Neutrophil (primary cell): ENCODE measurements at regions not wholly inside any gene's neighbourhood (a gene's known extent, or its start where the extent isn't known, plus 50 kb on each side); places are given as distances from the start of the nearest gene placed in this dataset.

Experiments used
- H3K27ac ChIP-seq: fragments of 200-600 bp; sonication (generic); 2 replicates; pipeline ENCODE4 v1.5.1; 2016; ENCODE audit warnings: mild to moderate bottlenecking, moderate library complexity
- H3K27me3 ChIP-seq: fragments of 200-600 bp; sonication (generic); 2 replicates; pipeline ENCODE4 v1.6.0; 2016; ENCODE audit warnings: mild to moderate bottlenecking
- H3K36me3 ChIP-seq: fragments of 200-600 bp; sonication (generic); 2 replicates; pipeline ENCODE4 v1.5.1; 2017
- H3K4me1 ChIP-seq, 2 experiments: fragments of 200-600 bp in 1 of 2; sonication (generic) in 1 of 2; 1 replicate in 1 of 2; 2 replicates in 1 of 2; pipeline versions ENCODE4 v1.5.1 to v1.6.1; 2013 to 2016; ENCODE audit warnings: low read depth in 1 of 2, low read length in 1 of 2, mild to moderate bottlenecking in 1 of 2, moderate library complexity in 1 of 2; ENCODE audit not compliant: control insufficient read depth in 1 of 2, insufficient read depth in 1 of 2
- H3K4me3 ChIP-seq, 2 experiments: fragments of 200-600 bp in 1 of 2; sonication (generic) in 1 of 2; 1 replicate in 1 of 2; 2 replicates in 1 of 2; pipeline ENCODE4 v1.5.1; 2013 to 2016; ENCODE audit warnings: low read depth in 1 of 2, low read length in 1 of 2, mild to moderate bottlenecking in 1 of 2, moderate library complexity in 1 of 2
- H3K9me3 ChIP-seq: fragments of 200-600 bp; sonication (generic); 2 replicates; pipeline ENCODE4 v1.5.1; 2016
- TF ChIP-seq, protein P1 (sequence below): fragments of 200-600 bp; sonication (generic); IDR thresholded peaks from 2 replicates; pipeline ENCODE4 v1.5.1; 2016; ENCODE audit warnings: antibody characterized with exemption

DNA sequence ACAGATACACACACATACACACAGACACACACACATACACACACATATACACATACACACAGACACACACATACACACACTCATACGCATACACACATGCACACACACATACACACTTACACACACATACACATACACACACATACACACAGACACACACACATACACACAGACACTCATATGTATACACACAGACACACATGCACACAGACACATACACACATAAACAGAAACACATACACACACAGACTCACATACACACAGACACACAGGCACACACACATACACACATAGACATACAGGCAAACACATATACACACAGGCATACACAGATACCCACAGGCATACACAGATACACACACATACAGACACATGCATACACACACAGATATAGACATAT lies 143.9 kb upstream of the LYZL2 start:
- Histone ChIP-seq H3K4me3 (no peak overlapping the region), H3K27ac (no peak overlapping the region), H3K4me1 (no peaks in the 10 kb centered on the region), H3K27me3 (no peaks in the 10 kb centered on the region), H3K9me3 (peaks cover 13% of the 10 kb centered on the region), H3K36me3 (no peaks in the 10 kb centered on the region)
- TF ChIP-seq, protein P1, sequence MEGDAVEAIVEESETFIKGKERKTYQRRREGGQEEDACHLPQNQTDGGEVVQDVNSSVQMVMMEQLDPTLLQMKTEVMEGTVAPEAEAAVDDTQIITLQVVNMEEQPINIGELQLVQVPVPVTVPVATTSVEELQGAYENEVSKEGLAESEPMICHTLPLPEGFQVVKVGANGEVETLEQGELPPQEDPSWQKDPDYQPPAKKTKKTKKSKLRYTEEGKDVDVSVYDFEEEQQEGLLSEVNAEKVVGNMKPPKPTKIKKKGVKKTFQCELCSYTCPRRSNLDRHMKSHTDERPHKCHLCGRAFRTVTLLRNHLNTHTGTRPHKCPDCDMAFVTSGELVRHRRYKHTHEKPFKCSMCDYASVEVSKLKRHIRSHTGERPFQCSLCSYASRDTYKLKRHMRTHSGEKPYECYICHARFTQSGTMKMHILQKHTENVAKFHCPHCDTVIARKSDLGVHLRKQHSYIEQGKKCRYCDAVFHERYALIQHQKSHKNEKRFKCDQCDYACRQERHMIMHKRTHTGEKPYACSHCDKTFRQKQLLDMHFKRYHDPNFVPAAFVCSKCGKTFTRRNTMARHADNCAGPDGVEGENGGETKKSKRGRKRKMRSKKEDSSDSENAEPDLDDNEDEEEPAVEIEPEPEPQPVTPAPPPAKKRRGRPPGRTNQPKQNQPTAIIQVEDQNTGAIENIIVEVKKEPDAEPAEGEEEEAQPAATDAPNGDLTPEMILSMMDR, result no peak

DNA sequence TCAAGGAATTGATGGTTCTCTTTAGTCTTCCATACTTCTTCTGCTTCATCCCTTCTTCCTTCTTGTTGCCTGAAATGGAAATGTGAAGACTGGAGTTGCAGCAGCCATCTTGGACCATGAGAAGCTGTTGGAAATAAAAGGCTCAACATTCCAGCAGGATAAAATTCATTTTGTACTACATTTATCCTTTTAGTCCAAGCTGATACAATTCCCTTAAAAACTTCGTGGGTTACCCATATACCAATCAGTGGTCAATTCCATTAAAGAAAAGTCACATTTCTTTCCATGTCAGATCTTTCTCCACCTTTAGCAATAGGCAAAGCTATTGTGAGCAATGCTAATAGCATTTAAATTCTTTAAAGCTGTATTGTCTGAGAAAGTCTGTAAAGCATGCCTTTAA lies 141.3 kb upstream of the LYZL2 start:
- Histone ChIP-seq H3K4me3 (no peak overlapping the region), H3K9me3 (peaks cover 13% of the 10 kb centered on the region), H3K27ac (no peak overlapping the region), H3K27me3 (no peaks in the 10 kb centered on the region), H3K36me3 (no peaks in the 10 kb centered on the region), H3K4me1 (no peaks in the 10 kb centered on the region)
- TF ChIP-seq, protein P1, result no peak

DNA sequence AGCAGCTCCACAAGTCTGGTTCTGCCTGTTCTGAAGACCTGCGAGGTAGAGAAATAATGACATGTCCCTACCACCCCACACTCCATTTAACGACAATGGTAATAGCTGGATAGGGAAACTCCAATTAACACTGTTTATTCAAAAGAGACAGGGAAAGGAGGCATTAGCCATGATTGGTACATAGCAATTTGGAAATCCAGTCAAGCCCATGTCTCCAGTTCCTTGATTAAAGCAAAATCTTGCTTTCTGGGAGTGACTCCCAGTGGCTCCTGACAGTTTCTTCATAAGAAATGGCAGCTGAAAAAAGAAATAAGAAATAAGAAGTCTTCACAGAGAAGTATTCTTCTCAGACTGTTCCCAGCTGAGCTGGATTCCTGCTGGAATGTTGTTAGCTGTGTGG lies 140.7 kb upstream of the LYZL2 start:
- H3K4me1 ChIP-seq, result no peaks in the 10 kb centered on the region
- peaks cover 13% of the 10 kb centered on the region for H3K9me3 ChIP-seq
- TF ChIP-seq, protein P1, result no peak
- no peaks in the 10 kb centered on the region for H3K27me3 ChIP-seq
- no peak overlapping the region for H3K4me3 ChIP-seq
- no peaks in the 10 kb centered on the region for H3K36me3 ChIP-seq
- no peak overlapping the region for H3K27ac ChIP-seq

DNA sequence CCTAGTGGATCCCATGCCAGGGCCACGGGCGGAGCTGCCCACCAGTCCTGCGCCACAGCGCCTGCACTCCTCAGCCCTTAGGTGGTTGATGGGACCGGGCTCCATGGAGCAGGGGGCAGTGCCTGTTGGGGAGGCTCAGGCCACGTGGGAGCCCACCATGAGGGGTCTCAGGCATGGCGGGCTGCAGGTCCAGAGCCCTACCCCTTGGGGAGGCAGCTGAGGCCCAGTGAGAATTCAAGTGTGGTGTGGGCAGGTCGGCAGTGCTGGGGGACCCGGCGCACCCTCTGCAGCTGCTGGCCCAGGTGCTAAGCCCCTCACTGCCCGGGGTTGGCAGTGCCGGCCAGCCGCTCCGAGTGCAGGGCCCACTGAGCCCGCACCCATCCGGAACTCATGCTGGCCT lies 139.8 kb upstream of the LYZL2 start:
- Histone ChIP-seq H3K4me1 (no peaks in the 10 kb centered on the region), H3K27ac (no peak overlapping the region), H3K36me3 (no peaks in the 10 kb centered on the region), H3K9me3 (peaks cover 13% of the 10 kb centered on the region), H3K4me3 (no peak overlapping the region), H3K27me3 (no peaks in the 10 kb centered on the region)
- TF ChIP-seq, protein P1, result no peak

DNA sequence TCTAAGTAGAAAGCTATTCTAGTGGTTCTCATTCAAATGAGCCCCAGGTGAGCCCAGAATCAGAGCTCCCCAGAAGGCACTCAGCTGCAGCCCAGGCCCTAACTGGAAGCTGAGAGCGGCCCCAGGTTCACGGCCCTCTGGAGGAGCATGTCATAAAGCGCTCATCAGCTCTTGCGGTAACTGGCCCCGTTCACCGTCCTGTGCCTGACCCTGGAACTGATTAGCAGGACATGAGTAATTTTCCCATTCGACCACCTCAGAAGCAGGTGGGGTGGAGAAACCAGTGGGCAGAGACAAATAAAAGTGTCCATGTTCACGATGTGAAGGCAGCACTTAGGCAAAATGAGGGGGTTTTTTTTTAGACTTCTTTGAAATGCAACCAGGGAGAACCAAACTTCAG lies 136.1 kb upstream of the LYZL2 start:
- peaks cover 9% of the 10 kb centered on the region for H3K9me3 ChIP-seq
- no peaks in the 10 kb centered on the region for H3K36me3 ChIP-seq
- H3K27ac ChIP-seq, result no peak overlapping the region
- TF ChIP-seq, protein P1, result no peak
- no peaks in the 10 kb centered on the region for H3K27me3 ChIP-seq
- peaks cover 3 to 7% of the 10 kb centered on the region in 2 experiments for H3K4me1 ChIP-seq
- no peak overlapping the region for H3K4me3 ChIP-seq
